ENCODE measurements at regions not wholly inside any gene's neighbourhood (a gene's known extent, or its start where the extent isn't known, plus 50 kb on each side); places are given as distances from the start of the nearest gene placed in this dataset.

DNA sequence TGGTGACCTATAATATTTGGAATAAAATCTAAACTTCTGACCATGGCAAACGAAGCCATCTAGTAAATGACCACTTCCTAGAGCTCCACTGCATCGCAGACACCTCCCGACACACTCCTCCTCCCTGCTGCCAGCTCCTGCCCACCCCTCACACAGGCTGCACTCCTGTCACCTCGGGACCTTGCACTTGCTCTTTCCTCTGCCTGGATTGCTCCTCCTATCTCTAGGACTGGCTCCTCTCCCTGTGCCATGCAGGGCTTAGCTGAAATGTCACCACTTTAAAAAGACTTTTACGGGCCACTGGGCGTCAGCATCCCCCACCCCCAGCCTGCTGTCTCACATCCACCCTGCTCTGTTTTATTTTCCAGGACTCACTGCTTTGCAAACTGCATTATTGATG lies 87.6 kb upstream of the MC3R start (continued):
- no peak for TF ChIP-seq GLIS3 (CRISPR knock-in tag; IDR thresholded peaks at IDR 0.05)

- TF ChIP-seq SNAI2 (CRISPR knock-in tag; IDR thresholded peaks at IDR 0.05) (no peak), BACH2 (CRISPR knock-in tag; IDR thresholded peaks at IDR 0.05; ENCODE audit: borderline replicate concordance) (no peak), ZC3H10 (CRISPR knock-in tag; IDR thresholded peaks at IDR 0.05) (no peak), TOX (CRISPR knock-in tag; IDR thresholded peaks at IDR 0.05; ENCODE audit: borderline replicate concordance) (no peak), POU6F1 (CRISPR knock-in tag; IDR thresholded peaks at IDR 0.05; ENCODE audit: borderline replicate concordance, low read depth) (no peak), ZFP30 (CRISPR knock-in tag; IDR thresholded peaks at IDR 0.05) (no peak), ESRRG (CRISPR knock-in tag; IDR thresholded peaks at IDR 0.05) (no peak), CSDC2 (CRISPR knock-in tag; IDR thresholded peaks at IDR 0.05) (no peak), TCF4 (CRISPR knock-in tag; IDR thresholded peaks at IDR 0.05; ENCODE audit: borderline replicate concordance) (no peak), PPARA (CRISPR knock-in tag; IDR thresholded peaks at IDR 0.05; ENCODE audit: borderline replicate concordance) (no peak), PATZ1 (CRISPR knock-in tag; IDR thresholded peaks at IDR 0.05; ENCODE audit: borderline replicate concordance) (no peak)
- TF ChIP-seq, protein P1, sequence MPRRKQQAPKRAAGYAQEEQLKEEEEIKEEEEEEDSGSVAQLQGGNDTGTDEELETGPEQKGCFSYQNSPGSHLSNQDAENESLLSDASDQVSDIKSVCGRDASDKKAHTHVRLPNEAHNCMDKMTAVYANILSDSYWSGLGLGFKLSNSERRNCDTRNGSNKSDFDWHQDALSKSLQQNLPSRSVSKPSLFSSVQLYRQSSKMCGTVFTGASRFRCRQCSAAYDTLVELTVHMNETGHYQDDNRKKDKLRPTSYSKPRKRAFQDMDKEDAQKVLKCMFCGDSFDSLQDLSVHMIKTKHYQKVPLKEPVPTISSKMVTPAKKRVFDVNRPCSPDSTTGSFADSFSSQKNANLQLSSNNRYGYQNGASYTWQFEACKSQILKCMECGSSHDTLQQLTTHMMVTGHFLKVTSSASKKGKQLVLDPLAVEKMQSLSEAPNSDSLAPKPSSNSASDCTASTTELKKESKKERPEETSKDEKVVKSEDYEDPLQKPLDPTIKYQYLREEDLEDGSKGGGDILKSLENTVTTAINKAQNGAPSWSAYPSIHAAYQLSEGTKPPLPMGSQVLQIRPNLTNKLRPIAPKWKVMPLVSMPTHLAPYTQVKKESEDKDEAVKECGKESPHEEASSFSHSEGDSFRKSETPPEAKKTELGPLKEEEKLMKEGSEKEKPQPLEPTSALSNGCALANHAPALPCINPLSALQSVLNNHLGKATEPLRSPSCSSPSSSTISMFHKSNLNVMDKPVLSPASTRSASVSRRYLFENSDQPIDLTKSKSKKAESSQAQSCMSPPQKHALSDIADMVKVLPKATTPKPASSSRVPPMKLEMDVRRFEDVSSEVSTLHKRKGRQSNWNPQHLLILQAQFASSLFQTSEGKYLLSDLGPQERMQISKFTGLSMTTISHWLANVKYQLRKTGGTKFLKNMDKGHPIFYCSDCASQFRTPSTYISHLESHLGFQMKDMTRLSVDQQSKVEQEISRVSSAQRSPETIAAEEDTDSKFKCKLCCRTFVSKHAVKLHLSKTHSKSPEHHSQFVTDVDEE (CRISPR knock-in tag; IDR thresholded peaks at IDR 0.05): no peak
- ATAC-seq: no peak
These were observed 84.7 kb upstream of the MC3R start for GRCh38 chr20:56163806-56164205.

GRCh38 chr20:56166781-56167465 lies 81.6 kb upstream of the MC3R start:
- ATAC-seq: no peak
- TF ChIP-seq ZFP30 (CRISPR knock-in tag; IDR thresholded peaks at IDR 0.05) (no peak), CSRNP3 (CRISPR knock-in tag; IDR thresholded peaks at IDR 0.05) (no peak), POU6F1 (CRISPR knock-in tag; IDR thresholded peaks at IDR 0.05; ENCODE audit: borderline replicate concordance, low read depth) (no peak), CSDC2 (CRISPR knock-in tag; IDR thresholded peaks at IDR 0.05) (no peak), ZNF8 (CRISPR knock-in tag; IDR thresholded peaks at IDR 0.05) (no peak), ZFP3 (CRISPR knock-in tag; IDR thresholded peaks at IDR 0.05) (no peak), BACH2 (CRISPR knock-in tag; IDR thresholded peaks at IDR 0.05; ENCODE audit: borderline replicate concordance) (no peak), OSR1 (CRISPR knock-in tag; IDR thresholded peaks at IDR 0.05) (no peak), ARNTL (CRISPR knock-in tag; IDR thresholded peaks at IDR 0.05; ENCODE audit: borderline replicate concordance, low read depth) (no peak), SNAI2 (CRISPR knock-in tag; IDR thresholded peaks at IDR 0.05) (no peak), TOX (CRISPR knock-in tag; IDR thresholded peaks at IDR 0.05; ENCODE audit: borderline replicate concordance) (no peak), PATZ1 (CRISPR knock-in tag; IDR thresholded peaks at IDR 0.05; ENCODE audit: borderline replicate concordance) (no peak), ISL1 (CRISPR knock-in tag; IDR thresholded peaks at IDR 0.05) (no peak), ZNF565 (CRISPR knock-in tag; conservative IDR thresholded peaks at IDR 0.05; ENCODE audit: low read depth) (no peak), GLIS3 (CRISPR knock-in tag; IDR thresholded peaks at IDR 0.05) (no peak), RARB (CRISPR knock-in tag; IDR thresholded peaks at IDR 0.05) (no peak), PPARA (CRISPR knock-in tag; IDR thresholded peaks at IDR 0.05; ENCODE audit: borderline replicate concordance) (no peak), TCF4 (CRISPR knock-in tag; IDR thresholded peaks at IDR 0.05; ENCODE audit: borderline replicate concordance) (no peak)
- TF ChIP-seq, protein P1 (CRISPR knock-in tag; IDR thresholded peaks at IDR 0.05): no peak
